Duodenal mucosa (tissue), 2 donors: ENCODE measurements at regions not wholly inside any gene's neighbourhood (a gene's known extent, or its start where the extent isn't known, plus 50 kb on each side); places are given as distances from the start of the nearest gene placed in this dataset.

Experiments
- H3K27ac ChIP-seq: one replicate; pipeline ENCODE4 v1.7.0; 2013; ENCODE audit warnings: low read depth, low read length
- H3K27me3 ChIP-seq, 2 donors: one replicate each; pipeline ENCODE4 v1.7.0; 2013; ENCODE audit warnings: low read length in 2 of 2, control low read depth in 1 of 2; ENCODE audit not compliant: insufficient read depth in 2 of 2, control insufficient read depth in 1 of 2
- H3K36me3 ChIP-seq, 2 donors: one replicate each; pipeline ENCODE4 v1.7.0; 2013; ENCODE audit warnings: low read length in 2 of 2, control low read depth in 1 of 2; ENCODE audit not compliant: insufficient read depth in 2 of 2, control insufficient read depth in 1 of 2
- H3K4me1 ChIP-seq, 2 donors: one replicate each; pipeline ENCODE4 v1.7.0; 2013; ENCODE audit warnings: low read length in 2 of 2, control low read depth in 1 of 2; ENCODE audit not compliant: insufficient read depth in 2 of 2, control insufficient read depth in 1 of 2
- H3K4me3 ChIP-seq, 2 donors: one replicate each; pipeline ENCODE4 v1.7.0; 2013; ENCODE audit warnings: low read length in 2 of 2, low read depth in 1 of 2
- H3K9ac ChIP-seq, 2 donors: one replicate each; pipeline ENCODE4 v1.7.0; 2013; ENCODE audit warnings: low read length in 2 of 2, low read depth in 1 of 2
- H3K9me3 ChIP-seq, 2 donors: one replicate each; pipeline ENCODE4 v1.7.0; 2013; ENCODE audit warnings: low read length in 2 of 2, control low read depth in 1 of 2; ENCODE audit not compliant: control insufficient read depth in 1 of 2

- Histone ChIP-seq H3K27ac (no peak overlapping the region), H3K4me1 (no peaks in the 10 kb centered on the region), H3K4me3 (no peak overlapping the region), H3K27me3 (no peaks in the 10 kb centered on the region), H3K36me3 (no peaks in the 10 kb centered on the region), H3K9ac (no peak overlapping the region), H3K9me3 (no peaks in the 10 kb centered on the region)
Observed at GRCh38 chr9:117882171-117882570, 178.0 kb downstream of the TLR4 start.

GRCh38 chr9:117886616-117887015 is 182.4 kb downstream of the TLR4 start:
- Histone ChIP-seq H3K9ac (no peak overlapping the region), H3K4me1 (no peaks in the 10 kb centered on the region), H3K4me3 (no peak overlapping the region), H3K36me3 (no peaks in the 10 kb centered on the region), H3K27ac (no peak overlapping the region), H3K9me3 (no peaks in the 10 kb centered on the region), H3K27me3 (no peaks in the 10 kb centered on the region)

DNA sequence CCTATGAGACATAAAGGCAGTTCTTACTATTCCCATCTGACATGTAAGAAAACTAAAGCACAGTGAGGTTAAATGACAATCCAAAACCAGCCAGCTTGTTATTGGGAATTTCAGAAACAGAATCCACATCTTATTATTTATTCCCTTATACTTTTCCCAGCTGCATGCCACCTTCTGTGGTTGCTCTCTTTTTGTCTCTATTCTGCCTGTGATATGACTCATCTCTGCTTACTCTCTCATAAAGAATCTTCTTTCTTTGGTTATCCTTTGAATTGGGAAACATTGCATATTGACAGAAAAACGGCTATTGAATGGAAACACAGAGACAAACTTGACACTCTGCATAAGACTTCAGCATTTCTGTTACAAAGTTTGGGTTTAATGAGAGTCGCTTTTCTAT is 183.2 kb downstream of the TLR4 start:
- no peak overlapping the region for H3K9ac ChIP-seq
- no peaks in the 10 kb centered on the region for H3K9me3 ChIP-seq
- H3K36me3 ChIP-seq = no peaks in the 10 kb centered on the region

GRCh38 chr9:117887941-117888340 is 183.7 kb downstream of the TLR4 start:
- no peaks in the 10 kb centered on the region for H3K4me1 ChIP-seq
- H3K27me3 ChIP-seq = no peaks in the 10 kb centered on the region

More for the DNA sequence above, 183.2 kb downstream of the TLR4 start:
- Histone ChIP-seq H3K27me3 (no peaks in the 10 kb centered on the region), H3K4me1 (no peaks in the 10 kb centered on the region), H3K27ac (no peak overlapping the region), H3K4me3 (no peak overlapping the region)

GRCh38 chr9:117903453-117903852 is 199.2 kb downstream of the TLR4 start:
- Histone ChIP-seq H3K4me3 (no peak overlapping the region), H3K4me1 (no peaks in the 10 kb centered on the region), H3K36me3 (no peaks in the 10 kb centered on the region), H3K27me3 (no peaks in the 10 kb centered on the region), H3K9me3 (no peaks in the 10 kb centered on the region), H3K27ac (no peak overlapping the region), H3K9ac (no peak overlapping the region)

More at GRCh38 chr9:117887941-117888340, 183.7 kb downstream of the TLR4 start:
- Histone ChIP-seq H3K4me3 (no peak overlapping the region), H3K27ac (no peak overlapping the region), H3K36me3 (no peaks in the 10 kb centered on the region), H3K9ac (no peak overlapping the region), H3K9me3 (no peaks in the 10 kb centered on the region)

DNA sequence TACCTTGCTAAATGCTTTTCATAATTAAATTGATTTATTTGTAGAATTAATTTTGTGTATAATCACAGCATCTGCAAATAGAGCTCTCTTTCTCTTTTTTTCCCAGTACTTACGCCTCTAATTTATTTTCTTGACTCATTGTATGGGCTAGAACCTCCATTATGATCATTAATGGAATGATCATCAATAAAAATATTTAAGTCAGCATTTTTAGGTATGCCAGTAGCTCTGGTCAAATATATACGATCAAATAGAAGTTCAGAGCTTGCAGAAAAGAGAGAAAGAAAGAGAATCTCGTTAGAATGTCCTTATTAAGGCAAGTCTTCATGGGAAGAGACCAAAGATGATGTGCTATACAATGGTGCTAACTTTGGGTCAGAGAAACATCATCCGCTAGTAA is 202.6 kb downstream of the TLR4 start:
- H3K27ac ChIP-seq = no peak overlapping the region
- peaks cover 0 to 2% of the 10 kb centered on the region in 2 donors for H3K9me3 ChIP-seq
- H3K36me3 ChIP-seq = no peaks in the 10 kb centered on the region
- no peaks in the 10 kb centered on the region for H3K4me1 ChIP-seq
- H3K27me3 ChIP-seq = no peaks in the 10 kb centered on the region
- H3K4me3 ChIP-seq = no peak overlapping the region
- no peak overlapping the region for H3K9ac ChIP-seq

GRCh38 chr9:117907420-117907819 is 203.2 kb downstream of the TLR4 start:
- H3K27ac ChIP-seq = no peak overlapping the region
- H3K4me3 ChIP-seq = no peak overlapping the region
- H3K27me3 ChIP-seq = no peaks in the 10 kb centered on the region
- H3K9me3 ChIP-seq = peaks cover 0 to 2% of the 10 kb centered on the region in 2 donors
- no peak overlapping the region for H3K9ac ChIP-seq
- no peaks in the 10 kb centered on the region for H3K36me3 ChIP-seq
- H3K4me1 ChIP-seq = no peaks in the 10 kb centered on the region

GRCh38 chr9:117916291-117916690 is 212.1 kb downstream of the TLR4 start:
- Histone ChIP-seq H3K36me3 (no peaks in the 10 kb centered on the region), H3K9me3 (peaks cover 0 to 2% of the 10 kb centered on the region in 2 donors), H3K27me3 (no peaks in the 10 kb centered on the region), H3K4me3 (no peak overlapping the region), H3K27ac (no peak overlapping the region), H3K4me1 (no peaks in the 10 kb centered on the region), H3K9ac (no peak overlapping the region)

- Histone ChIP-seq H3K9ac (no peak overlapping the region), H3K4me3 (no peak overlapping the region), H3K27me3 (no peaks in the 10 kb centered on the region), H3K9me3 (no peaks in the 10 kb centered on the region), H3K36me3 (no peaks in the 10 kb centered on the region), H3K27ac (no peak overlapping the region), H3K4me1 (no peaks in the 10 kb centered on the region)
Observed at GRCh38 chr9:117917873-117918272, 213.7 kb downstream of the TLR4 start.

- Histone ChIP-seq H3K27me3 (no peaks in the 10 kb centered on the region), H3K9ac (no peak overlapping the region), H3K4me3 (no peak overlapping the region), H3K9me3 (no peaks in the 10 kb centered on the region), H3K4me1 (no peaks in the 10 kb centered on the region), H3K36me3 (no peaks in the 10 kb centered on the region), H3K27ac (no peak overlapping the region)
Observed at GRCh38 chr9:117919538-117919937, 215.3 kb downstream of the TLR4 start.

DNA sequence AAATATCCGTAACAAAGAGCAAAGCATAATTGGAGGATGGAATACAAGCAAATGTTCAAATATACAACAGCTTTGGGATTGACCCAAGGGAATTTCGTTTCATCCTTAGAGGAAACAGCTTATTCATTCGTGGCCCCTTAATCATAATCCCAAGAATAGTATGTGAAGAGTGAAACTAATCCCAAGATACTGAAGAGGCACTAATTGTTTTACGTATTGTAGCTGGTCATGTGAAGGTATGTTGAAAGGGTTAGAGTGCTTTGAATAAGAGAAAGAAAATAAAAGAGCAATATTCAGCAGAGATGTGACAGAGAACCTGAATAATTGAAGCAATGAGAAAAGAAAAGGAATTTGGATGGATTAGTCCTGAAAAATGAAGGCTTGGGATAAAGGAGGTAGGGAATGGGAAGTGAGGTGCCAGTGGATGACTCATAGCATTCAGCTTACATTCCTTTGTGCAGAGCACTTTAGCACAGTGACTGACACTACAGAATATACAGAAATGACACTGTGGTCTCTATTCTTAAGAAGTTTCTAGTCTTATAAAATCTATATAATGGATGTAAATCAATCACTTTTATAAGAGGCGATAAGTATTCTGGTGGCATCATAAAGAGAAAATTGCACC is 221.9 kb downstream of the TLR4 start:
- Histone ChIP-seq H3K27me3 (no peaks in the 10 kb centered on the region), H3K9ac (no peak overlapping the region), H3K4me3 (no peak overlapping the region), H3K36me3 (no peaks in the 10 kb centered on the region), H3K27ac (no peak overlapping the region), H3K4me1 (no peaks in the 10 kb centered on the region), H3K9me3 (no peaks in the 10 kb centered on the region)
